GM18508 (cell line): ENCODE measurements at regions not wholly inside any gene's neighbourhood (a gene's known extent, or its start where the extent isn't known, plus 50 kb on each side); places are given as distances from the start of the nearest gene placed in this dataset.
"Not testable (repeated sequence)": the region's sequence is repeated elsewhere in the genome, so short reads cannot be mapped to it uniquely, and the experiment has no call there.

ENCODE experiments used
- ATAC-seq: cut with Tn5 transposase; IDR thresholded peaks from one replicate; pipeline ENCODE4 v1.9.1; 2021; ENCODE audit warnings: moderate number of reproducible peaks; ENCODE audit not compliant: insufficient read depth, unreplicated experiment

GRCh38 chr12:38157933-38158401 lies 158.6 kb upstream of the ALG10B start:
- ATAC-seq: no peak

GRCh38 chr12:38158428-38159091 lies 158.0 kb upstream of the ALG10B start:
- no peak for ATAC-seq

GRCh38 chr12:38159092-38159551 lies 157.5 kb upstream of the ALG10B start:
- no peak for ATAC-seq

GRCh38 chr12:38159591-38160317 lies 156.8 kb upstream of the ALG10B start:
- no peak for ATAC-seq

- no peak for ATAC-seq
These were observed 156.1 kb upstream of the ALG10B start for GRCh38 chr12:38160318-38161122.

- no peak for ATAC-seq
These were observed 155.2 kb upstream of the ALG10B start for GRCh38 chr12:38161123-38162000.

GRCh38 chr12:38162013-38162412 lies 154.6 kb upstream of the ALG10B start:
- ATAC-seq: no peak

GRCh38 chr12:38162708-38163441 lies 153.7 kb upstream of the ALG10B start:
- no peak for ATAC-seq

GRCh38 chr12:38163442-38163801 lies 153.2 kb upstream of the ALG10B start:
- ATAC-seq: no peak

GRCh38 chr12:38166225-38166624 lies 150.3 kb upstream of the ALG10B start:
- ATAC-seq: no peak

- no peak for ATAC-seq
These were observed 141.0 kb upstream of the ALG10B start for GRCh38 chr12:38175538-38175937.

- ATAC-seq: not testable (repeated sequence)
These were observed 133.0 kb upstream of the ALG10B start for GRCh38 chr12:38183617-38184016.

GRCh38 chr12:38197286-38197685 lies 119.3 kb upstream of the ALG10B start:
- not testable (repeated sequence) for ATAC-seq

GRCh38 chr12:38201461-38202276 lies 114.9 kb upstream of the ALG10B start:
- ATAC-seq: no peak

GRCh38 chr12:38204831-38205230 lies 111.7 kb upstream of the ALG10B start:
- no peak for ATAC-seq

- no peak for ATAC-seq
These were observed 94.6 kb upstream of the ALG10B start for GRCh38 chr12:38222011-38222410.

GRCh38 chr12:38238328-38238727 lies 78.2 kb upstream of the ALG10B start:
- ATAC-seq: not testable (repeated sequence)

GRCh38 chr12:38253778-38254177 lies 62.8 kb upstream of the ALG10B start:
- ATAC-seq: no peak

GRCh38 chr12:38258411-38258810 lies 58.2 kb upstream of the ALG10B start:
- no peak for ATAC-seq
